DOHH2 (cell line): ENCODE measurements at regions not wholly inside any gene's neighbourhood (a gene's known extent, or its start where the extent isn't known, plus 50 kb on each side); places are given as distances from the start of the nearest gene placed in this dataset.

Experiments
- H3F3A ChIP-seq: fragments of 200-600 bp; sonication (generic), shearing (Covaris generic); 2 replicates; pipeline ENCODE4 v1.6.0; 2016; ENCODE audit warnings: antibody characterized with exemption, mild to moderate bottlenecking; ENCODE audit not compliant: control insufficient read depth, insufficient read depth
- H3K27ac ChIP-seq: fragments of 200-600 bp; sonication (generic); 2 replicates; pipeline ENCODE4 v1.5.1; 2014; ENCODE audit warnings: low read depth, mild to moderate bottlenecking, low read length, moderate library complexity
- H3K27me3 ChIP-seq: fragments of 200-600 bp; sonication (generic); 2 replicates; pipeline ENCODE4 v1.6.1; 2014; ENCODE audit warnings: mild to moderate bottlenecking, low read length, mixed read lengths; ENCODE audit not compliant: control insufficient read depth
- H3K36me3 ChIP-seq: fragments of 200-600 bp; sonication (generic); 2 replicates; pipeline ENCODE4 v1.6.1; 2014; ENCODE audit warnings: mild to moderate bottlenecking, low read length, moderate library complexity, mixed read lengths; ENCODE audit not compliant: control insufficient read depth
- H3K4me1 ChIP-seq: fragments of 200-600 bp; sonication (generic); 2 replicates; pipeline ENCODE4 v1.6.1; 2014; ENCODE audit warnings: mild to moderate bottlenecking, low read length, mixed read lengths; ENCODE audit not compliant: control insufficient read depth
- H3K4me2 ChIP-seq: fragments of 200-600 bp; sonication (generic); 2 replicates; pipeline ENCODE4 v1.6.0; 2014; ENCODE audit warnings: mild to moderate bottlenecking, low read length, moderate library complexity
- H3K4me3 ChIP-seq: fragments of 200-600 bp; sonication (generic); 2 replicates; pipeline ENCODE4 v1.5.1; 2014; ENCODE audit warnings: mild to moderate bottlenecking, low read length, mixed read lengths
- H3K79me2 ChIP-seq: fragments of 200-600 bp; sonication (generic); 2 replicates; pipeline ENCODE4 v1.6.1; 2014; ENCODE audit warnings: mild to moderate bottlenecking, low read length, mixed read lengths; ENCODE audit not compliant: control insufficient read depth
- H3K9me2 ChIP-seq: fragments of 200-600 bp; sonication (generic); replicated peaks from 2 replicates; pipeline ENCODE4 v1.6.1; 2014; ENCODE audit warnings: mild to moderate bottlenecking, low read length, mixed read lengths; ENCODE audit not compliant: control insufficient read depth
- H3K9me3 ChIP-seq: fragments of 200-600 bp; sonication (generic); 2 replicates; pipeline ENCODE4 v1.6.1; 2014; ENCODE audit warnings: antibody characterized with exemption, low read length, mixed read lengths; ENCODE audit not compliant: control insufficient read depth, insufficient read depth
- H4K20me1 ChIP-seq: fragments of 200-600 bp; sonication (generic); 2 replicates; pipeline ENCODE4 v1.6.0; 2014; ENCODE audit warnings: low read depth, mild to moderate bottlenecking, antibody characterized with exemption, low read length, moderate library complexity; ENCODE audit not compliant: control insufficient read depth, insufficient read depth
- EZH2phosphoT487 ChIP-seq: fragments of 200-600 bp; sonication (generic); IDR thresholded peaks from 2 replicates; pipeline ENCODE4 v1.6.1; 2017; ENCODE audit warnings: borderline replicate concordance, mild to moderate bottlenecking, antibody characterized with exemption, low read length, moderate library complexity, mixed read lengths
- TF ChIP-seq, protein P1 (sequence below): fragments of 200-600 bp; sonication (generic); IDR thresholded peaks from one replicate; pipeline ENCODE4 v1.5.1; 2014; ENCODE audit warnings: antibody characterized with exemption, mild to moderate bottlenecking, low read depth, low read length; ENCODE audit not compliant: poor library complexity, severe bottlenecking

DNA sequence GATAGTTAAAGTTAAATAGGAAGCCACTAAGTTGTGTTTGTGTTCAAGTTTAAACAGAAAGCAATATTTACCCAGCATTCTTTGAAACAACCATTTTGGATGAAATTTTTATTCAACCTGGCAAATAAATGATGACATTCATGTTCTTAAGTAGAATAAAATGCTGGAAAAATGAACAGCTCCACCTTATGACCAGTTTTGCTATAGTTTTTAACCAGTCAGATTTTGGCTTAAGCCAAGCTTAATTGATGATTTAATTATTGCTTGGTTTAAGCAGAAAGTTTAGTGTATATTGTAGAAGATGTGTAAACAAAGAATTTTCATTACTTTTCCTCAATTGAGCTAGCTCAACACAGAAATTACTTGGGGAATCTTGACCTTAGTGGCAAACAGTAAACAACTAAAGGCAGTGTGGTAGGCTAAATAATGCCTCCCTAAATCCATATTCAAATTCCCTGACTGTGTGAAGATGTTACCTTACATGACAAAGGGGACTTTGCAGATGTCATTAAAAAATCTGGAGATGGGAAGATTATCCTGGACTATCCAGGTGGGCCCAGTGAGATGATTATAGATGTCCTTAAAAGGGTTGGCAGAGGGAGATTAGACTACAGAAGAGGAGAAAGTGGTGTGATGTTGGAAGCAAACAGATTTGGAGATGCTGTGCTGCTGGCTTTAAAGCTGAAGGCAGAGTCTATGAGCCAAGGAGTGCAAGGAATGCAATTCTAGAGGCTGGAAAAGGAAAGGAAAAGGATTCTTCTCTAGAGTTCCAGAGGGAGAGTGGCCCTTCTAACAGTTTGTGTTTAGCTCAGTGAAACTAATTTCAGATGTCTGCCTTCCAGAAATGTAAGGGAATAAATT is 448.6 kb upstream of the GOLIM4 start:
- H3K9me2 ChIP-seq: no peaks in the 10 kb centered on the region

DNA sequence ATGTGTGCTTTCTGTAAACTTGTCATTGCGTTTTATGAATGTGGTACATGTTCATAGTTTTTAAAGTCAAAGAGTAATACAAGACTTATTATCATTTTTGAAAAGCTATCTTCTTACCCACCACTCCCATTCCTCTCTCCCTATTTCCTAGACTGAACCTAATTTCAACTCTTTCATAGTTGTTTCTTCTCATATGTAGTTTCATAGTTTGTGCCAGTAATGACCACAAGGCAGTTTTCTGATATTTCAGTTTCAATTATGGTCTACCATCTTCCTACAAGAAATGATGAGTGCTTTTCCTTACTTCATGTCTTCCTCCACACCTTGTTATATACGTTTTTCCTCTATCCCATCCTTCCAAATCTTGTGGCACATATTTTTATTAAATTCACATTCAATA is 445.0 kb upstream of the GOLIM4 start:
- H3K79me2 ChIP-seq: no peaks in the 10 kb centered on the region
- no peaks in the 10 kb centered on the region for H3K4me1 ChIP-seq
- no peaks in the 10 kb centered on the region for H3K9me3 ChIP-seq
- no peak overlapping the region for H3K4me2 ChIP-seq
- H3K27me3 ChIP-seq: no peaks in the 10 kb centered on the region
- no peaks in the 10 kb centered on the region for H3K9me2 ChIP-seq
- H3F3A ChIP-seq: no peaks in the 10 kb centered on the region
- no peaks in the 10 kb centered on the region for H3K36me3 ChIP-seq
- no peak for TF ChIP-seq EZH2phosphoT487
- TF ChIP-seq, protein P1, sequence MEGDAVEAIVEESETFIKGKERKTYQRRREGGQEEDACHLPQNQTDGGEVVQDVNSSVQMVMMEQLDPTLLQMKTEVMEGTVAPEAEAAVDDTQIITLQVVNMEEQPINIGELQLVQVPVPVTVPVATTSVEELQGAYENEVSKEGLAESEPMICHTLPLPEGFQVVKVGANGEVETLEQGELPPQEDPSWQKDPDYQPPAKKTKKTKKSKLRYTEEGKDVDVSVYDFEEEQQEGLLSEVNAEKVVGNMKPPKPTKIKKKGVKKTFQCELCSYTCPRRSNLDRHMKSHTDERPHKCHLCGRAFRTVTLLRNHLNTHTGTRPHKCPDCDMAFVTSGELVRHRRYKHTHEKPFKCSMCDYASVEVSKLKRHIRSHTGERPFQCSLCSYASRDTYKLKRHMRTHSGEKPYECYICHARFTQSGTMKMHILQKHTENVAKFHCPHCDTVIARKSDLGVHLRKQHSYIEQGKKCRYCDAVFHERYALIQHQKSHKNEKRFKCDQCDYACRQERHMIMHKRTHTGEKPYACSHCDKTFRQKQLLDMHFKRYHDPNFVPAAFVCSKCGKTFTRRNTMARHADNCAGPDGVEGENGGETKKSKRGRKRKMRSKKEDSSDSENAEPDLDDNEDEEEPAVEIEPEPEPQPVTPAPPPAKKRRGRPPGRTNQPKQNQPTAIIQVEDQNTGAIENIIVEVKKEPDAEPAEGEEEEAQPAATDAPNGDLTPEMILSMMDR: no peak
- H3K4me3 ChIP-seq: no peak overlapping the region
- H3K27ac ChIP-seq: no peak overlapping the region
- H4K20me1 ChIP-seq: no peaks in the 10 kb centered on the region

More for the DNA sequence above, 448.6 kb upstream of the GOLIM4 start:
- Histone ChIP-seq H3K79me2 (no peaks in the 10 kb centered on the region), H3K4me3 (no peak overlapping the region), H4K20me1 (no peaks in the 10 kb centered on the region), H3K27me3 (no peaks in the 10 kb centered on the region), H3K4me2 (no peak overlapping the region), H3K36me3 (no peaks in the 10 kb centered on the region), H3K4me1 (no peaks in the 10 kb centered on the region), H3K27ac (no peak overlapping the region), H3K9me3 (no peaks in the 10 kb centered on the region), H3F3A (no peaks in the 10 kb centered on the region)
- TF ChIP-seq EZH2phosphoT487: no peak
- TF ChIP-seq, protein P1: no peak

DNA sequence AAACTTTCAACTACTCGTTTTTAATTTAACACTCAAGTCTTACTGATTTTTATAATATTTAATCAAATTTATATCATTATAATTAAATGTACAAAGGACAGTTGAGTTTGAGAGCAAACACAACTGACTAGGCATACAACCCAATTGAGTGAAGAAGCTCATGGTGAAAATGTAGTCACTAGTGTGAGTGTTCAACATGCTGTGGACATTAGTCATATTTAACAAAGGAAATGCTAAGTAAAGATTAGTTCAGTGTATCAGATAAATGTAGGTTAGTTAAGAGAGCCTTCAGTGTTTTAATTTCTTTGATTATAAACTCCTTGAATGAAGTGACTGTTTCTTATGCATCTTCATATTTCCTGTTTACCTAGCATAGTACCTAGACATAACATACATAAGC is 444.2 kb upstream of the GOLIM4 start:
- H3F3A ChIP-seq: no peaks in the 10 kb centered on the region
- no peaks in the 10 kb centered on the region for H3K9me2 ChIP-seq
- no peak overlapping the region for H3K27ac ChIP-seq
- H3K27me3 ChIP-seq: no peaks in the 10 kb centered on the region
- TF ChIP-seq, protein P1: no peak
- no peak for TF ChIP-seq EZH2phosphoT487
- no peaks in the 10 kb centered on the region for H3K36me3 ChIP-seq
- H3K9me3 ChIP-seq: no peaks in the 10 kb centered on the region
- H3K4me1 ChIP-seq: no peaks in the 10 kb centered on the region
- H4K20me1 ChIP-seq: no peaks in the 10 kb centered on the region
- no peaks in the 10 kb centered on the region for H3K79me2 ChIP-seq
- H3K4me3 ChIP-seq: no peak overlapping the region
- no peak overlapping the region for H3K4me2 ChIP-seq
